GM20000 (cell line): ENCODE measurements at regions not wholly inside any gene's neighbourhood (a gene's known extent, or its start where the extent isn't known, plus 50 kb on each side); places are given as distances from the start of the nearest gene placed in this dataset.
A peak's percentile ranks its signal among the peaks of the same experiment; 100 is the strongest.

Source experiments
- DNase-seq: peaks from one replicate; pipeline ENCODE4 v3.0.0; 2012; ENCODE audit warnings: low spot score
- TF ChIP-seq, protein P1 (sequence below): IDR thresholded peaks from 2 replicates; pipeline ENCODE4 v1.5.1; 2012; ENCODE audit warnings: mild to moderate bottlenecking, control low read depth; ENCODE audit errors: extremely low read depth, missing control alignments

DNA sequence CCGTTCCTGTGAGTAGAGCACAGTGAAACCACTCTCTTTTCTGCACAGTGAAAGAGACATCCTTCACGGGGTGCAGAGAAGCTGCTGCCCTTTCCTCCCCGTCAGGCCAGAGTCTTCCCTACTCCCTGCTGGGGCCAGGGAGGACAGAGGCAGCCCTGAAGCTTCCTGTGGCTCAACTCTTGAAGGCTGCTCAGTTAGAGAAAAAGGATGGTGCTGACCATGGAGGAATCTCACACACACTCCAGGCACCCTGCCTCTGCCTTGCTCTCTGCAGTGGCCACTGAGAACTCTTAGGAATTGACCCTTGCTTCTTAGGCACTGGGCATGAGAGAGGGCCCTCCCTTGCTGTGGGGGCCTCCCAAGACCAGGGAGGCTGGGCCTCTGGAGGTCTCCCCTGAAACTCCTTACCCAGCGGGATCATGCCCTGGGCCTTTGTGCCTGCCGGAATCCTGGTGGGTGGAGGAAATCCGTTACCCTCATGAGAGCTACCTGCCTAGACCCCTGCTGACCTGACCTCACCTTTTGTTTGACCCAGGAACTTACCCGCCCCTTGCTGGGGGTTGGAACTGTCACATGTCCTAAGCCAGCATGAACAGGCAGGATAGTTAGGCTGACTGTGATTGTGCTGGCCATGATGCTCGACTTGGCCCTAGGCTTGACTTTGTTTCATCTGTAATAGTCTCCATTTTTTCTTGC is 65.0 kb upstream of the CD93 start:
- no peak for DNase-seq
- TF ChIP-seq, protein P1, sequence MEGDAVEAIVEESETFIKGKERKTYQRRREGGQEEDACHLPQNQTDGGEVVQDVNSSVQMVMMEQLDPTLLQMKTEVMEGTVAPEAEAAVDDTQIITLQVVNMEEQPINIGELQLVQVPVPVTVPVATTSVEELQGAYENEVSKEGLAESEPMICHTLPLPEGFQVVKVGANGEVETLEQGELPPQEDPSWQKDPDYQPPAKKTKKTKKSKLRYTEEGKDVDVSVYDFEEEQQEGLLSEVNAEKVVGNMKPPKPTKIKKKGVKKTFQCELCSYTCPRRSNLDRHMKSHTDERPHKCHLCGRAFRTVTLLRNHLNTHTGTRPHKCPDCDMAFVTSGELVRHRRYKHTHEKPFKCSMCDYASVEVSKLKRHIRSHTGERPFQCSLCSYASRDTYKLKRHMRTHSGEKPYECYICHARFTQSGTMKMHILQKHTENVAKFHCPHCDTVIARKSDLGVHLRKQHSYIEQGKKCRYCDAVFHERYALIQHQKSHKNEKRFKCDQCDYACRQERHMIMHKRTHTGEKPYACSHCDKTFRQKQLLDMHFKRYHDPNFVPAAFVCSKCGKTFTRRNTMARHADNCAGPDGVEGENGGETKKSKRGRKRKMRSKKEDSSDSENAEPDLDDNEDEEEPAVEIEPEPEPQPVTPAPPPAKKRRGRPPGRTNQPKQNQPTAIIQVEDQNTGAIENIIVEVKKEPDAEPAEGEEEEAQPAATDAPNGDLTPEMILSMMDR, result no peak

- TF ChIP-seq, protein P1, result no peak
- DNase-seq, result no peak
Measured at GRCh38 chr20:23150304-23151007, 64.3 kb upstream of the CD93 start.

GRCh38 chr20:23149623-23150279 is 63.6 kb upstream of the CD93 start:
- TF ChIP-seq, protein P1, result no peak
- no peak for DNase-seq

GRCh38 chr20:23148731-23149570 is 62.8 kb upstream of the CD93 start:
- TF ChIP-seq, protein P1, result no peak
- no peak for DNase-seq

DNA sequence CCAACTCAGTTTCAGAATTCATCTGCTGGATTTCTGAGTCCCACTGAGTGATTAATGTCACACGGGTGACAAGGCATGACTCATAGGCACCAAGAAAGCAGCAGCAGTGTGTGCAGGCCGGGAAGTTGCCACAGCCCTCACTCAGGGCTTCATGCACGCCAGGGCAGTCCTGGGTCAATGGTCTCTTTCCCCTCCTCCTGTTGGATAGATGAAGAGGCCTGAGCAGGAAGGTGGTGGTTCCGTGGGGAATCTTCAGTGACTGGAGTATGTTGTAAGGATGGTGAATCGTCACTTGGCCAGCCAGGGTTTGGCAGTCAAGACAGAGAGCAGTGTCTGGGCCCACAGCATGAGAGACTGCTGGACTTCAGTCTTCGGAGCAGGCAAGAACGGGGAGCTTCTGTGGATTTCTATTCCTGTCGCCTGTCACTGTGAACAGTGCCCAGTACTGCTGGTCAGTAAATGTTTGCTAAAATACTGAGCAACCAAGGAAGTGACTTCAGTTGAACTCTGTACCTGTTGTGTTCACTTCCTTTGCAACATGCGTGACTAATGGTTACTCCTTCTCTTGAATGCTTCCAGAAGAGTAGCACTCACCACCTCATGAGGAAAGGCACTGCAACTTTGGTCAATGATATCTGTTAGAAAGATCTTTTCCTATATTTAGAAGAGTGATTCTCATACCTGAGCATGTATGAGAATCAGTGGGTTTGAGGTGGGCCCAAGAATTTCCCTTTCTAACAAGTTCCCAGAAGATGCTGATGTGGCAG is 62.0 kb upstream of the CD93 start:
- DNase-seq, result peak; percentile 29
- TF ChIP-seq, protein P1, result no peak

DNA sequence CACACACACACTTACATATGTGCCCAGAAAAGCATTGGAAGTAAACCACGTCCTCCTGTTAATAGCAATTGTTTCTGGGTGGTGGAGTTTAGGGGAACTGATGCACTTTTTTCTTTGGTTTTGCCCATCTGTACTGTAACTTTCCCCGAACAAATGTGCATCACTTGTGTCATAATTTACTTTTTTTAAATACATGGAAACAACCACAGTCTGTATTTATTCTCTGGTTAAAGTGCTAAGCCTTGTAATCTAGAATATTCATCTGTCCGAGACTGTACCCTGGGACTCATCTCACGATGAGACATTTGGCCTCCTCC is 61.5 kb upstream of the CD93 start:
- TF ChIP-seq, protein P1, result no peak
- DNase-seq, result no peak
